GM19455 (cell line): ENCODE measurements at regions not wholly inside any gene's neighbourhood (a gene's known extent, or its start where the extent isn't known, plus 50 kb on each side); places are given as distances from the start of the nearest gene placed in this dataset.

Experiments used
- ATAC-seq: cut with Tn5 transposase; IDR thresholded peaks from one replicate; pipeline ENCODE4 v1.9.1; 2021; ENCODE audit not compliant: unreplicated experiment

GRCh38 chr12:107223821-107224220 lies 130.5 kb upstream of the CRY1 start:
- ATAC-seq, result no peak

GRCh38 chr12:107225635-107226034 lies 132.3 kb upstream of the CRY1 start:
- no peak for ATAC-seq

GRCh38 chr12:107226126-107226525 lies 132.8 kb upstream of the CRY1 start:
- ATAC-seq, result no peak

- ATAC-seq, result no peak
These were observed 134.7 kb upstream of the CRY1 start for GRCh38 chr12:107228076-107228475.

- no peak for ATAC-seq
These were observed 136.5 kb upstream of the CRY1 start for GRCh38 chr12:107229827-107230226.

GRCh38 chr12:107231303-107231702 lies 138.0 kb upstream of the CRY1 start:
- no peak for ATAC-seq

GRCh38 chr12:107233551-107233950 lies 140.2 kb upstream of the CRY1 start:
- no peak for ATAC-seq

- no peak for ATAC-seq
These were observed 142.3 kb upstream of the CRY1 start for GRCh38 chr12:107235600-107235999.

- no peak for ATAC-seq
These were observed 143.6 kb upstream of the CRY1 start for GRCh38 chr12:107236824-107237511.

GRCh38 chr12:107238296-107238695 lies 144.9 kb upstream of the CRY1 start:
- ATAC-seq, result no peak

GRCh38 chr12:107241411-107241810 lies 148.1 kb upstream of the CRY1 start:
- no peak for ATAC-seq

- no peak for ATAC-seq
These were observed 148.8 kb upstream of the CRY1 start for GRCh38 chr12:107242189-107242588.

GRCh38 chr12:107243341-107243740 lies 150.0 kb upstream of the CRY1 start:
- no peak for ATAC-seq

GRCh38 chr12:107244584-107244983 lies 151.2 kb upstream of the CRY1 start:
- no peak for ATAC-seq

- no peak for ATAC-seq
These were observed 154.3 kb upstream of the CRY1 start for GRCh38 chr12:107247650-107248049.

- ATAC-seq, result no peak
These were observed 154.8 kb upstream of the CRY1 start for GRCh38 chr12:107248187-107248586.

GRCh38 chr12:107251288-107251687 lies 157.9 kb upstream of the CRY1 start:
- ATAC-seq, result no peak

GRCh38 chr12:107253361-107253760 lies 160.0 kb upstream of the CRY1 start:
- ATAC-seq, result no peak

GRCh38 chr12:107254258-107254856 lies 161.0 kb upstream of the CRY1 start:
- no peak for ATAC-seq

- no peak for ATAC-seq
These were observed 165.4 kb upstream of the CRY1 start for GRCh38 chr12:107258780-107259179.

- ATAC-seq, result no peak
These were observed 170.6 kb upstream of the CRY1 start for GRCh38 chr12:107263980-107264379.

GRCh38 chr12:107264667-107265066 lies 171.3 kb upstream of the CRY1 start:
- no peak for ATAC-seq

- no peak for ATAC-seq
These were observed 174.3 kb upstream of the CRY1 start for GRCh38 chr12:107267604-107268003.
